DND-41 (cell line): ENCODE measurements at regions not wholly inside any gene's neighbourhood (a gene's known extent, or its start where the extent isn't known, plus 50 kb on each side); places are given as distances from the start of the nearest gene placed in this dataset.

ENCODE experiments used
- ATAC-seq: fragments of 200-7000 bp; cut with Tn5 transposase; 3 replicates; pipeline ENCODE4 v1.9.1; 2021; ENCODE audit warnings: low read depth; ENCODE audit not compliant: insufficient read depth
- DNase-seq: peaks from one replicate; pipeline ENCODE4 v3.0.0-alpha.2; 2020
- H2AFZ ChIP-seq: 2 replicates; pipeline ENCODE4 v1.6.0; 2012; ENCODE audit warnings: low read depth, low read length
- H3K27ac ChIP-seq: 2 replicates; pipeline ENCODE4 v1.5.1; 2012; ENCODE audit warnings: low read length, inconsistent platforms
- H3K27me3 ChIP-seq: fragments of 200-600 bp; sonication (generic); 2 replicates; pipeline ENCODE4 v1.6.0; 2012; ENCODE audit warnings: low read length, mild to moderate bottlenecking, inconsistent platforms; ENCODE audit not compliant: insufficient read depth, poor library complexity
- H3K36me3 ChIP-seq: 2 replicates; pipeline ENCODE4 v1.5.1; 2012; ENCODE audit warnings: low read length, inconsistent platforms; ENCODE audit not compliant: insufficient read depth
- H3K4me1 ChIP-seq: 2 replicates; pipeline ENCODE4 v1.5.1; 2012; ENCODE audit warnings: mild to moderate bottlenecking, low read length; ENCODE audit not compliant: insufficient read depth
- H3K4me2 ChIP-seq: 2 replicates; pipeline ENCODE4 v1.6.0; 2012; ENCODE audit warnings: mild to moderate bottlenecking, moderate library complexity, low read length, inconsistent platforms; ENCODE audit not compliant: insufficient read depth
- H3K4me3 ChIP-seq, 2 experiments: fragments of 200-600 bp in 1 of 2; shearing (Covaris generic) in 1 of 2; 2 replicates each; pipeline ENCODE4 v1.5.1; 2012 to 2016; ENCODE audit warnings: inconsistent platforms in 2 of 2, low read length in 2 of 2, mild to moderate bottlenecking in 2 of 2, low read depth in 1 of 2, moderate library complexity in 1 of 2
- H3K79me2 ChIP-seq: 2 replicates; pipeline ENCODE4 v1.6.0; 2012; ENCODE audit warnings: low read length, inconsistent platforms; ENCODE audit not compliant: insufficient read depth
- H3K9ac ChIP-seq: 2 replicates; pipeline ENCODE4 v1.6.0; 2012; ENCODE audit warnings: low read depth, mild to moderate bottlenecking, inconsistent platforms, low read length, moderate library complexity
- H3K9me3 ChIP-seq: 2 replicates; pipeline ENCODE4 v1.5.1; 2012; ENCODE audit warnings: low read length, moderate library complexity, mild to moderate bottlenecking, inconsistent platforms; ENCODE audit not compliant: insufficient read depth, severe bottlenecking
- H4K20me1 ChIP-seq: 2 replicates; pipeline ENCODE4 v1.6.0; 2012; ENCODE audit warnings: low read length; ENCODE audit not compliant: insufficient read depth
- CTCF ChIP-seq: IDR thresholded peaks from 2 replicates; pipeline ENCODE4 v1.5.1; 2012; ENCODE audit warnings: borderline replicate concordance, low read length, moderate library complexity, mild to moderate bottlenecking; ENCODE audit not compliant: poor library complexity, severe bottlenecking; ENCODE audit errors: extremely low read depth
- EZH2 ChIP-seq: IDR thresholded peaks from 3 replicates; pipeline ENCODE4 v1.6.1; 2012; ENCODE audit warnings: borderline replicate concordance, low read depth, mild to moderate bottlenecking, moderate library complexity, low read length, inconsistent platforms; ENCODE audit not compliant: severe bottlenecking

- no peak overlapping the region for H2AFZ ChIP-seq
Measured at GRCh38 chr13:107554460-107554859, 660.9 kb downstream of the LIG4 start.

GRCh38 chr13:107553838-107554237 lies 661.5 kb downstream of the LIG4 start:
- no peak overlapping the region for H3K27ac ChIP-seq
- no peak overlapping the region for H3K4me3 ChIP-seq
- no peaks in the 10 kb centered on the region for H4K20me1 ChIP-seq
- no peak overlapping the region for H3K4me2 ChIP-seq
- no peaks in the 10 kb centered on the region for H3K36me3 ChIP-seq
- H2AFZ ChIP-seq = no peak overlapping the region
- H3K9ac ChIP-seq = no peak overlapping the region
- ATAC-seq = no peak
- H3K27me3 ChIP-seq = no peaks in the 10 kb centered on the region
- H3K9me3 ChIP-seq = no peaks in the 10 kb centered on the region
- TF ChIP-seq EZH2 (no peak), CTCF (no peak)
- DNase-seq = no peak
- no peaks in the 10 kb centered on the region for H3K4me1 ChIP-seq
- no peaks in the 10 kb centered on the region for H3K79me2 ChIP-seq

More at GRCh38 chr13:107554460-107554859, 660.9 kb downstream of the LIG4 start:
- Histone ChIP-seq H3K36me3 (no peaks in the 10 kb centered on the region), H3K27me3 (no peaks in the 10 kb centered on the region), H3K4me2 (no peak overlapping the region), H3K9ac (no peak overlapping the region), H4K20me1 (no peaks in the 10 kb centered on the region), H3K4me1 (no peaks in the 10 kb centered on the region), H3K4me3 (no peak overlapping the region), H3K27ac (no peak overlapping the region), H3K9me3 (no peaks in the 10 kb centered on the region), H3K79me2 (no peaks in the 10 kb centered on the region)
- TF ChIP-seq EZH2 (no peak), CTCF (no peak)
- DNase-seq (no peak), ATAC-seq (no peak)

- Histone ChIP-seq H3K4me2 (no peak overlapping the region), H3K27me3 (no peaks in the 10 kb centered on the region), H3K9ac (no peak overlapping the region), H4K20me1 (no peaks in the 10 kb centered on the region), H3K36me3 (no peaks in the 10 kb centered on the region), H3K4me3 (no peak overlapping the region), H3K9me3 (no peaks in the 10 kb centered on the region), H2AFZ (no peak overlapping the region), H3K79me2 (no peaks in the 10 kb centered on the region), H3K4me1 (no peaks in the 10 kb centered on the region), H3K27ac (no peak overlapping the region)
- TF ChIP-seq CTCF = no peak
- TF ChIP-seq EZH2 = no peak
- ATAC-seq = no peak
- no peak for DNase-seq
Measured at GRCh38 chr13:107551521-107551920, 663.8 kb downstream of the LIG4 start.

GRCh38 chr13:107548338-107548737 lies 667.0 kb downstream of the LIG4 start:
- Histone ChIP-seq H4K20me1 (no peaks in the 10 kb centered on the region), H3K36me3 (no peaks in the 10 kb centered on the region), H3K79me2 (no peaks in the 10 kb centered on the region), H3K9me3 (no peaks in the 10 kb centered on the region), H3K4me2 (no peak overlapping the region), H3K4me1 (no peaks in the 10 kb centered on the region), H3K4me3 (no peak overlapping the region), H2AFZ (no peak overlapping the region), H3K27ac (no peak overlapping the region), H3K27me3 (no peaks in the 10 kb centered on the region), H3K9ac (no peak overlapping the region)
- DNase-seq (no peak), ATAC-seq (no peak)
- TF ChIP-seq CTCF (no peak), EZH2 (no peak)
